Thymus (tissue), 11 donors: ENCODE measurements at regions not wholly inside any gene's neighbourhood (a gene's known extent, or its start where the extent isn't known, plus 50 kb on each side); places are given as distances from the start of the nearest gene placed in this dataset.

Source experiments
- DNase-seq, 9 donors: peaks; one replicate each; pipeline ENCODE4 v3.0.0-alpha.2; 2013; ENCODE audit warnings: low spot score in 9 of 9, low read depth in 6 of 9, missing footprints in 1 of 9
- H3K27ac ChIP-seq, 2 donors: one replicate each; pipeline ENCODE4 v1.5.1; 2013; ENCODE audit warnings: control low read depth in 1 of 2, low read depth in 1 of 2, low read length in 1 of 2, mild to moderate bottlenecking in 1 of 2, moderate library complexity in 1 of 2
- H3K27me3 ChIP-seq, 2 donors: one replicate each; pipeline ENCODE4 v1.5.1; 2013; ENCODE audit warnings: low read length in 1 of 2; ENCODE audit not compliant: control insufficient read depth in 2 of 2, insufficient read depth in 1 of 2
- H3K36me3 ChIP-seq, 2 donors: one replicate each; pipeline ENCODE4 v1.5.1; 2013; ENCODE audit warnings: low read length in 1 of 2, mild to moderate bottlenecking in 1 of 2, moderate library complexity in 1 of 2; ENCODE audit not compliant: control insufficient read depth in 2 of 2, insufficient read depth in 2 of 2
- H3K4me1 ChIP-seq, 2 donors: one replicate each; pipeline ENCODE4 v1.5.1; 2013; ENCODE audit warnings: low read length in 2 of 2; ENCODE audit not compliant: control insufficient read depth in 2 of 2, insufficient read depth in 2 of 2
- H3K4me3 ChIP-seq, 2 donors: one replicate each; pipeline ENCODE4 v1.5.1; 2013; ENCODE audit warnings: low read length in 2 of 2, control low read depth in 1 of 2, mild to moderate bottlenecking in 1 of 2
- H3K9me3 ChIP-seq, 2 donors: one replicate each; pipeline ENCODE4 v1.5.1; 2013; ENCODE audit warnings: low read length in 1 of 2, mild to moderate bottlenecking in 1 of 2; ENCODE audit not compliant: control insufficient read depth in 2 of 2, insufficient read depth in 1 of 2
- WGBS: extraction: QIAGEN DNeasy Blood & Tissue Kit; methylation state at CpG from one replicate; pipeline ENCODE4 v1.1.7; 2013; 5-methylcytosine and 5-hydroxymethylcytosine counted together
- donor health status: healthy.

DNA sequence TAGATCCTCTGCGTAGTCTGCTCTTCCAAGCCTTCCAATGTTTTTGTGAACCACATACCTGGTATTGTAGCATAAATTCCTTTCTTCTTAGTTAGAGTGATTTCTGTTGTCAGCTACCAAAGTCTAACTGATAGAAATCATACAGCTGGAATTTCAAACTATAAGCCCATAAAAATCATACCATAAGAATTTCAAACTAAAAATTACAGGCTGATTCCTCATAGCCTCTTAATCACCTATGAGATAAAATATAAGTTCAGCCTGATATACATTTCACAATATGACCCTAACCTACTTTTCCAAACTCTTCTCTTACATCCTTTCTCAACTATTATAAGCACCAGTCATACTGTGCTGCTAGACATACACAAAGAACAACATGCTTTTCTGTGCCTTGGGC lies 64.8 kb downstream of the PTHLH start:
- H3K9me3 ChIP-seq: no peaks in the 10 kb centered on the region
- no peaks in the 10 kb centered on the region for H3K36me3 ChIP-seq

DNA sequence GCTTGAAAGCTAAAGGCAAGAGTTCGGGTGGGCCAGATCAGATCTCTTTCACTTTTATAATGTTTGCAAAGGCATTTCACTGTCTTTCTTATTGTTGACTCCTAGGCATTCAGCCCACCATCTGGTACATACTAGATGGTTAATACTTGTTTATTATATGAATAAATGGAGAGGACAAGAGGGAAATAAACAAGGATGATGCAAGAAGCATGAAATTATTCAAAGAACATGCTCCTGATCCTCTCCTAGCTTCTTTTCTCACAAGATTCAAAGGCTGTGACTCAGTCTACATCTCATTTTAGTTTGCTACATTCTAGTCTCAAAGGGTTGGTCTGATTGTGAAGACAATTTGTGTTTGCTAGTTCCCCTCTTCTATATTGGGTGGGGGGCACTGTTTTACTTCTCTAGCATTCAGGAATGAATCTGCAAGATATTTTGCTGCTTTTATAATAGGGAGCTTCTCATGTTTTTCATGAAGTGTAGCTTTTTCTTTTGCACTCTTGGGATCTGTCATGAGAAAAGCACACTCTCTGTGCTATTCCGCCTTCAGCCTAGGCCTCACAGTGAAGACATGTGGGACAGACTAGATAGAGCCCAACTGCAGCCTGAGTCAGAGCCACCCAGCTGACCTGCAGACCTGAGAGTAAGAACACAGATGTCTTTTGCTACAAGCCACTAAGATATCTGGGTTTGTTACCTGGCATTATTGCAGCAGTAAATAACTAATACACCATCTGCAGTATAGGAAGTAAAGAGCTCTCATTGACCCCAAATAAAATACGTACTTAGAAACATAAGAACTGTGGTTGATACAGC lies 65.7 kb downstream of the PTHLH start:
- no peak for DNase-seq
- no peaks in the 10 kb centered on the region for H3K36me3 ChIP-seq
- H3K4me3 ChIP-seq: no peak overlapping the region
- H3K27ac ChIP-seq: no peak overlapping the region
- no peaks in the 10 kb centered on the region for H3K27me3 ChIP-seq
- WGBS: 97% methylated on average over 3 of the region's 3 CpGs
- no peaks in the 10 kb centered on the region for H3K9me3 ChIP-seq
- no peaks in the 10 kb centered on the region for H3K4me1 ChIP-seq

More for the DNA sequence above, 64.8 kb downstream of the PTHLH start:
- 98% methylated on average over 1 of the region's 1 CpG for WGBS
- DNase-seq: no peak
- H3K27me3 ChIP-seq: no peaks in the 10 kb centered on the region
- H3K27ac ChIP-seq: no peak overlapping the region
- no peaks in the 10 kb centered on the region for H3K4me1 ChIP-seq
- H3K4me3 ChIP-seq: no peak overlapping the region

DNA sequence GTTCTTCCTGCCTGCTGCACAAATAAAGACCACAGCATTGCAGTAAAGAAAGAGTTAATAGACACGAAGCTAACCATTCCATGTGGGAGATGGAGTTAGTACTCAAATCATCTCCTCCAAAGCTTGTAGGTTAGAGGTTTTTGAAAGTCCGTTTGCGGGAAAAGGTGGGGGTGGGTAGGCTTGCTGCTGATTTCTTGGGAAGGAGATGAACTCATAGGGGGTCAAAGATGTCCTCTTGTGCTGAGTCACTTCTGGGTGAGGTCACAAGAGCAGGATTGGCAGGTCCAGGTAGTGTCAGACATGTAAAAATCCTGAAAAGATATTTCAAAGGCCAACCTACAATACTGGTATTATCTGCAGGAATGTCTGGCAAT lies 66.4 kb downstream of the PTHLH start:
- Histone ChIP-seq H3K9me3 (no peaks in the 10 kb centered on the region), H3K27ac (no peak overlapping the region), H3K4me3 (no peak overlapping the region), H3K36me3 (no peaks in the 10 kb centered on the region), H3K4me1 (no peaks in the 10 kb centered on the region), H3K27me3 (no peaks in the 10 kb centered on the region)
- DNase-seq: no peak
- WGBS: 95% methylated on average over 3 of the region's 3 CpGs

DNA sequence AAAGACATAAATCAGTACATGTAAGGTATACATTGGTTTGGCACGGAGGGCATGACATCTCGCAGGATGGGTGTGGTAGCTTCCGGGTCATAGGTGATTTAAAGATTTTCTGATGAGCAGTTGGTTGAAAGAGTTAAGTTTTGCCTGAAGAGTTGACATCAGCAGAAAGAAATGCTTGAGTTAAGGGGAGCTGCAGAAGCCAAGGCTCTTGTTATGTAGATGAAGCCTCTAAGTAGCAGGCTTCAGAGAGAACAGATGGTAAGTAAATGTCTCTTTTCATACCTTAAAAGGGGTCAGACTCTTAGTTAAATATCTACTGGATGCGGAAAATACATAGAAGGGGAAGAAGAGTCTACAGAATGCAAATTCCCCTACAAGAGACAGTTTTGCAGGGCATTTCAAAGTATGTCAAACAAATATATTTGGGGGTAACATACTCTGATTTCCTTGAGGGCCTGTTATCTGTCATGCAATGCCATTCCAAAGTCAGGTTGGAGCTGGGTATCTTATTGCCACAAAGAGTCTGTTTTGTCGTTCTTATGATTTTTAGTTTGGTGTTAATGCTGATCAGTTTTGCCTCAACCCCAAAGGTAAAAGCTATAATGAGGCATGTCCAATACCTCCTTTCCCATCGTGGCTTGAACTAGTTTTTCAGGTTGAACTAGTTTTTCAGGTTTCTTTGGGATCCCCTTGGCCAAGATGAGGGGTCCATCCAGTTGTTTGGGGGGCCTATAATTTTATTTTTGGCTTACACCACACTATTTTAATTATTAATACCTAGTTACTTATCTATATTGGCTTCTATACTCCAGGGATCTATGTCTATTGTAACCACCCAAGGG lies 67.0 kb downstream of the PTHLH start:
- DNase-seq: no peak
- 87% methylated on average over 6 of the region's 6 CpGs for WGBS
- H3K4me3 ChIP-seq: no peak overlapping the region
- no peaks in the 10 kb centered on the region for H3K36me3 ChIP-seq
- H3K4me1 ChIP-seq: no peaks in the 10 kb centered on the region
- no peaks in the 10 kb centered on the region for H3K9me3 ChIP-seq
- H3K27ac ChIP-seq: no peak overlapping the region
- H3K27me3 ChIP-seq: no peaks in the 10 kb centered on the region

DNA sequence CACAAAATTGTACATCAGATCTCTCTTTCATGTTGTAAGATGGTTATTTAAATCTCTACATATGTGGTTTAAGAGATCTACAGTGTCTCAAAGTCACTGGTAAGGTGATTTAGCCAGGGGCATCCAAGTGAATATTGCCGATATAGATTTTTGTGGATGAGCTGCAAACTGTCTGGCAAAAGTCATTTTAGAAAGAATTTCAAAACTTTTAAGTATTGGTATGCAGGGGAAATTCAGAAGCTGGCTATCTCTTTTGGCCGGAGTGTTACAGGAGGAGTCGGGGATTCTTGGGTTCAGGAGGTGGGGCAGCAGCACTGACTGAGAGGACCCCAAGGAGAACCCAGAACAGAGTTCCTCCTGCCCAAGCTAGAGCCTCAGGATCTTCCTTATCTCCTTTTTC lies 69.9 kb downstream of the PTHLH start:
- Histone ChIP-seq H3K27me3 (no peaks in the 10 kb centered on the region), H3K27ac (no peak overlapping the region), H3K36me3 (no peaks in the 10 kb centered on the region), H3K4me3 (no peak overlapping the region), H3K4me1 (no peaks in the 10 kb centered on the region), H3K9me3 (no peaks in the 10 kb centered on the region)
- no peak for DNase-seq
- WGBS: 98% methylated on average over 3 of the region's 3 CpGs

DNA sequence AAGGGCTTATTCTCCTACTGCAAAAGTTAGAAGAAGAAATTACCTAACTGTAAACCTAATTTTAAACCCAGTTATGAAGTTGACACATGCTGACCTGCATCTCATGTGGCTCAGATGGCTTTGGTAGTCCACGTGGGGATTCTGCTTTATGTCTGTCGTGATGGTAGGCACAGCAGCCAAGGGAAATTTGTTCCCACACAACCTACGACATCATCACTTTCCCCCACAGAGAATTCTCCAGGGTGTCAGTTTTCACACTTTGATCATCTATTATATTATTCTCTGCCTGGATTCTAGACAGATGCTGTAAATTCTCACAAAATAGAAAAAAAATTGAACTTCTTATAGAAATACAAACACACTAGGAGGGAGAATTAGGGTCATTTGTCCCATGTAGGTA lies 70.6 kb downstream of the PTHLH start:
- Histone ChIP-seq H3K27me3 (no peaks in the 10 kb centered on the region), H3K27ac (no peak overlapping the region), H3K4me1 (no peaks in the 10 kb centered on the region), H3K36me3 (no peaks in the 10 kb centered on the region), H3K4me3 (no peak overlapping the region), H3K9me3 (no peaks in the 10 kb centered on the region)
- 70% methylated on average over 3 of the region's 3 CpGs for WGBS
- DNase-seq: no peak

DNA sequence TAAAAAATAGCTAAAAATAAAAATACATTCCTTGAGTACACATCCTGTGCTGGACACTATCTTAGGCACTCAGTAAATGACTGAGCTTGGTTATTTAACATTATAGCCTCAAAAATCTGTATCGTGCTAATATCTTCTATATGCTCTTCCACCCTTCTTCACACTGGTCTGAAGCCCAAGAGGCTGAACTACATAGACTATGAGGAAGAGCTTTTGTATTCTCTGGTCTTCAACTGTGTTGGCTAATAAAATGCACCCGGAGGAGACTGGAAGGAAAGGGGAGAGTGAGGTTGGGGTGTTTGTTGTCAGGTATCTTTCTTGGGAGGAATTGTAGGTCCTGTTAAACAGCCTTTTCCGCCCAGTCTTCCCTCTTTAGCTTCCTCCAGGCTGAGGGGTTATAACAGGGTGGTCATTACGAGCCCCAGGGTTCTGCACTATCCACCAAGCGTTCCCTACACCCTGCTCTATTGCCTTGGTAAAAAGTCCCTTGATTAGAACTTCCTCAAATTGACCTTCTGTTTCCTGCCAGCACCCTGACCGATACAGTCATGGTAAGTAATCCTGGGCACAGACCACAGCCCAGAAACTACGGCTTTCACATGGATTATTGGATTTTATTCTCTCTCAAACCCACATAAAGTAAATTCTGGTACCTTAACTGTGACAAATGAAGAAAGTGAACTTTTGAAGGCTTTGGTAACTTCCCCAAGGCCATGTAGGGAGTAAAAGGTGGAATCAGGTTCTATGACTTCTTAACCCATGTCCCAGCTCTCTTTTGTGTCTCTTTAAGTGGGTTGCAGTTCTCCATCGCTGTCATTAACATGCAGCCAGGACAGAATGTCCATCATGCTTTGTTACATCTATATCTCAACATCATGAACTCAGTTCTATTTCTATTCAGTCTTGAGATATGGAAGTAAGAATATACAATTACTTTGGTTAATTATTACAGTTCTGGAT lies 71.3 kb downstream of the PTHLH start:
- no peak for DNase-seq
- H3K36me3 ChIP-seq: no peaks in the 10 kb centered on the region
- H3K27ac ChIP-seq: no peak overlapping the region
- 62% methylated on average over 8 of the region's 8 CpGs for WGBS
- H3K9me3 ChIP-seq: no peaks in the 10 kb centered on the region
- H3K4me3 ChIP-seq: no peak overlapping the region
- no peaks in the 10 kb centered on the region for H3K4me1 ChIP-seq
- no peaks in the 10 kb centered on the region for H3K27me3 ChIP-seq

DNA sequence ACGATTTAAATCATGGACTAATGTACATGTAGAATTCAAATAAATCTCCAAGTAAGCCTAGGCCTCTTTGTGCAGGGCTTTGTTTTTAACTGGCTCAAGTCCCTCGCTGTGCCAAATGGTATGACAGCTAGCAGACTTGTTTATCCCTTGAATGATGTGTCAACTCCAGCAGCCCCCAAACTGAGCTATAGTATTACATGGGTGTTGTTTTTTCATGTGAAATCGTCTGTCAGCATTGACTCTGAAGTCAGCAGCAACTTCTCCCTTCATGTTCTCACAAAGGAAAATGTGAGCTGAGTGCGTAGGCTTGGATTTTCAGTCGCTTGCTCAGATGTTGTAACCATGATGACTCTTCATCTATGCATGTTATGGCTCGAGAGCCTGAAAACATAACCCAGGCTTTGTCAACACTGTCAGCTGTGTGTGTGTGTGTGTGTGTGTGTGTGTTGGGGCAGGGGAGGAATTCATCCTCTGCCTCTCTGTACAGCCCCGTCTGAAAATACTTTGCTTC lies 73.3 kb downstream of the PTHLH start:
- peak in 1 of 9 donors; percentile 2 for DNase-seq
- H3K27ac ChIP-seq: no peak overlapping the region
- H3K36me3 ChIP-seq: no peaks in the 10 kb centered on the region
- no peaks in the 10 kb centered on the region for H3K27me3 ChIP-seq
- 90% methylated on average over 7 of the region's 7 CpGs for WGBS
- H3K9me3 ChIP-seq: no peaks in the 10 kb centered on the region
- H3K4me3 ChIP-seq: no peak overlapping the region
- no peaks in the 10 kb centered on the region for H3K4me1 ChIP-seq
